CD4-positive, alpha-beta T cell treated with Interleukin-15 for 1 hour (primary cell): ENCODE measurements at regions not wholly inside any gene's neighbourhood (a gene's known extent, or its start where the extent isn't known, plus 50 kb on each side); places are given as distances from the start of the nearest gene placed in this dataset.

ENCODE experiments used
- DNase-seq: peaks from one replicate; pipeline ENCODE4 v3.0.0-alpha.2; 2020

GRCh38 chr12:94070520-94070919 is 77.9 kb upstream of the PLXNC1 start:
- DNase-seq: no peak

GRCh38 chr12:94071258-94071657 is 77.1 kb upstream of the PLXNC1 start:
- no peak for DNase-seq

- no peak for DNase-seq
Observed at GRCh38 chr12:94073441-94074051, 74.8 kb upstream of the PLXNC1 start.

- DNase-seq: no peak
Observed at GRCh38 chr12:94074216-94074979, 74.0 kb upstream of the PLXNC1 start.

- DNase-seq: no peak
Observed at GRCh38 chr12:94074980-94075629, 73.3 kb upstream of the PLXNC1 start.

- DNase-seq: no peak
Observed at GRCh38 chr12:94077209-94077608, 71.2 kb upstream of the PLXNC1 start.

- DNase-seq: no peak
Observed at GRCh38 chr12:94078138-94078723, 70.1 kb upstream of the PLXNC1 start.

- DNase-seq: no peak
Observed at GRCh38 chr12:94078736-94079509, 69.5 kb upstream of the PLXNC1 start.

GRCh38 chr12:94079566-94080340 is 68.6 kb upstream of the PLXNC1 start:
- DNase-seq: no peak

- DNase-seq: no peak
Observed at GRCh38 chr12:94080341-94081009, 67.9 kb upstream of the PLXNC1 start.

- DNase-seq: no peak
Observed at GRCh38 chr12:94082690-94083089, 65.7 kb upstream of the PLXNC1 start.

GRCh38 chr12:94089891-94090290 is 58.5 kb upstream of the PLXNC1 start:
- no peak for DNase-seq

GRCh38 chr12:94091624-94092023 is 56.8 kb upstream of the PLXNC1 start:
- no peak for DNase-seq

DNA sequence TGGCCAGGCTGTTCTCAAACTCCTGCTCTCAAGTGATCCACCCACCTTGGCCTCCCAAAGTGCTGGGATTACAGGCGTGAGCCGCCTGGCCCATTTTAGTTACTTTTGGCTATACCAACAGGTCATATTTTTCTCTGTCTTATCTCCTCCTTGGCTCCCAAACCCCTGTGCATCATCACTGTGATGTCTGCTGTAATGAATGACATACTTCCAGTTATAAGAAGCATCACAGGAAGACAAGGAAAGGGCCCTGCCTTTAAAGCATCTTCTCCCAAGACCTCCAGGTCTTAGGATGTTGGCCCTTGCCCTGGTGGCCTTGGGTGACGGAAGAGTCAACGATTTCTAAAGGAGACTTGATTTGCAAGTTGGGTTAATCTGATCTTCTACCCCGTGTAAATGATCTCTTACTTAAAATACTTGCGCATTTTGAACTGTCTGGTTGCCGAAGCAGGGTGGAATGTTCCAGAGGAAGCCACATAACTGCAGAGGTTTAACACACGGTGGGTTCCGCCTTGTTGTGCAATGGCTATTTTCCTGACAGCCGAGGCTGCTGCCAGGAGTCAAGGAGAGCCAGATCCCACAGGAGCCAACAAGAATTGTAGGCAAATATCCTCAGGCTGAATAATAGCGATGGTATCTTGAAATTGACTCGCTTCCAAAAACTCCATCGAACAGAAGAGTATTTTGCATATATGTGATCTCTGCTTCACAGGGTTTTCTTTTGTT is 55.7 kb upstream of the PLXNC1 start:
- DNase-seq: no peak

- DNase-seq: no peak
Observed at GRCh38 chr12:94094700-94095099, 53.7 kb upstream of the PLXNC1 start.

- DNase-seq: no peak
Observed at GRCh38 chr12:94095618-94096017, 52.8 kb upstream of the PLXNC1 start.

DNA sequence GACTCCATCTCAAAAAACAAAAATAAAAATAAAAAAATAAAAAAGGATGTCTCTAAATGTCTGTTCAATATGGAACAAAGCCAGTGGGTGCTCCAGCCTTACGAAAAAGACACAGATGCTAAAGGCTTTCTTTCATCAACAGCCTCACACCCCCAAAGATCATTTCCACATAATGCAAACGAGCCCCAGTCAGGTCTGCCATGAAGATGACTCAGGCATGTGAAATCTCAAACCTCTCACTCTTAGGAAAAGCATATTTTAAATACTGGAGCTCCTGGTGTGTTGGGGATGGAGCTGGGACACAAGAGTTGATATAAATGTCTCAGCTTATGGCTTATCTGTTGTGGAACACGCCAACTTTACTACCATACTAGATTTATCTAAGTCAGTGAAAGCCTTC is 49.9 kb upstream of the PLXNC1 start:
- no peak for DNase-seq
